NCI-H345 (cell line): ENCODE measurements at regions not wholly inside any gene's neighbourhood (a gene's known extent, or its start where the extent isn't known, plus 50 kb on each side); places are given as distances from the start of the nearest gene placed in this dataset.

ENCODE experiments used
- DNase-seq: peaks from one replicate; lab custom pipeline; 2025; lab: John Stamatoyannopoulos, UW

GRCh38 chr15:93866476-93866875 lies 364.9 kb upstream of the MCTP2 start:
- DNase-seq = no peak

- DNase-seq = no peak
These were observed 365.8 kb upstream of the MCTP2 start for GRCh38 chr15:93865586-93865985.

GRCh38 chr15:93862791-93863190 lies 368.6 kb upstream of the MCTP2 start:
- no peak for DNase-seq

- DNase-seq = no peak
These were observed 369.2 kb upstream of the MCTP2 start for GRCh38 chr15:93861956-93862741.

GRCh38 chr15:93861413-93861812 lies 369.9 kb upstream of the MCTP2 start:
- DNase-seq = no peak

GRCh38 chr15:93860701-93861100 lies 370.7 kb upstream of the MCTP2 start:
- no peak for DNase-seq

GRCh38 chr15:93859176-93859575 lies 372.2 kb upstream of the MCTP2 start:
- DNase-seq = no peak

- no peak for DNase-seq
These were observed 376.1 kb upstream of the MCTP2 start for GRCh38 chr15:93855181-93855826.

- DNase-seq = no peak
These were observed 377.3 kb upstream of the MCTP2 start for GRCh38 chr15:93854088-93854487.

GRCh38 chr15:93852761-93853160 lies 378.6 kb upstream of the MCTP2 start:
- DNase-seq = no peak

GRCh38 chr15:93848490-93848889 lies 382.9 kb upstream of the MCTP2 start:
- DNase-seq = no peak

GRCh38 chr15:93848076-93848475 lies 383.3 kb upstream of the MCTP2 start:
- no peak for DNase-seq

GRCh38 chr15:93846148-93846547 lies 385.2 kb upstream of the MCTP2 start:
- no peak for DNase-seq

GRCh38 chr15:93837450-93837849 lies 393.9 kb upstream of the MCTP2 start:
- no peak for DNase-seq

- no peak for DNase-seq
These were observed 396.0 kb upstream of the MCTP2 start for GRCh38 chr15:93835344-93835743.

- DNase-seq = no peak
These were observed 399.7 kb upstream of the MCTP2 start for GRCh38 chr15:93831641-93832040.

- peak; percentile 87 for DNase-seq
These were observed 400.9 kb upstream of the MCTP2 start for GRCh38 chr15:93830221-93831080.

GRCh38 chr15:93829115-93829870 lies 402.1 kb upstream of the MCTP2 start:
- peak; percentile 54 for DNase-seq

- DNase-seq = no peak
These were observed 404.6 kb upstream of the MCTP2 start for GRCh38 chr15:93826790-93827189.

GRCh38 chr15:93826293-93826692 lies 405.1 kb upstream of the MCTP2 start:
- DNase-seq = no peak

- DNase-seq = no peak
These were observed 405.7 kb upstream of the MCTP2 start for GRCh38 chr15:93825682-93826081.
